H9 (cell line): ENCODE measurements at regions not wholly inside any gene's neighbourhood (a gene's known extent, or its start where the extent isn't known, plus 50 kb on each side); places are given as distances from the start of the nearest gene placed in this dataset.

Source experiments
- DNase-seq: peaks from one replicate; pipeline ENCODE4 v3.0.0-alpha.2; 2017
- H2AFZ ChIP-seq: one replicate; pipeline ENCODE4 v1.6.1; 2013; ENCODE audit warnings: mild to moderate bottlenecking, low read length, control low read depth, moderate library complexity
- H2AK5ac ChIP-seq: 2 replicates; pipeline ENCODE4 v1.6.1; 2013; ENCODE audit warnings: low read length, control low read depth, mixed read lengths; ENCODE audit not compliant: insufficient read length
- H2BK120ac ChIP-seq: one replicate; pipeline ENCODE4 v1.6.1; 2013; ENCODE audit warnings: low read depth, mild to moderate bottlenecking, low read length, control low read depth, inconsistent platforms; ENCODE audit not compliant: poor library complexity, severe bottlenecking
- H2BK12ac ChIP-seq: 2 replicates; pipeline ENCODE4 v1.6.1; 2013; ENCODE audit warnings: low read length, control low read depth, mixed read lengths, low read depth; ENCODE audit not compliant: insufficient read length
- H2BK15ac ChIP-seq: 2 replicates; pipeline ENCODE4 v1.6.1; 2013; ENCODE audit warnings: low read depth, low read length, control low read depth
- H2BK20ac ChIP-seq: one replicate; pipeline ENCODE4 v1.6.1; 2013; ENCODE audit warnings: low read depth, mild to moderate bottlenecking, low read length, control low read depth, inconsistent platforms; ENCODE audit not compliant: poor library complexity, severe bottlenecking
- H2BK5ac ChIP-seq: 2 replicates; pipeline ENCODE4 v1.6.1; 2013; ENCODE audit warnings: low read length, control low read depth, mixed read lengths; ENCODE audit not compliant: insufficient read length
- H3K14ac ChIP-seq: 2 replicates; pipeline ENCODE4 v1.6.1; 2013; ENCODE audit warnings: low read length, control low read depth; ENCODE audit not compliant: insufficient read depth
- H3K18ac ChIP-seq: 2 replicates; pipeline ENCODE4 v1.6.1; 2013; ENCODE audit warnings: low read depth, mild to moderate bottlenecking, mixed read lengths, low read length, control low read depth; ENCODE audit not compliant: insufficient read length
- H3K23ac ChIP-seq: 2 replicates; pipeline ENCODE4 v1.6.1; 2013; ENCODE audit warnings: low read length, control low read depth, mixed read lengths, low read depth; ENCODE audit not compliant: insufficient read length
- H3K23me2 ChIP-seq: 2 replicates; pipeline ENCODE4 v1.6.1; 2013; ENCODE audit warnings: low read depth, mild to moderate bottlenecking, mixed read lengths, low read length, control low read depth; ENCODE audit not compliant: insufficient read length, poor library complexity, severe bottlenecking
- H3K27ac ChIP-seq: 2 replicates; pipeline ENCODE4 v1.5.1; 2013; ENCODE audit warnings: low read length, control low read depth, mixed read lengths, low read depth; ENCODE audit not compliant: insufficient read length
- H3K27me3 ChIP-seq: 2 replicates; pipeline ENCODE4 v1.6.1; 2013; ENCODE audit warnings: low read length, control low read depth, inconsistent platforms; ENCODE audit not compliant: insufficient read depth
- H3K4ac ChIP-seq: 2 replicates; pipeline ENCODE4 v1.6.1; 2013; ENCODE audit warnings: low read depth, mild to moderate bottlenecking, control low read depth, inconsistent platforms, low read length, moderate library complexity
- H3K4me1 ChIP-seq: 2 replicates; pipeline ENCODE4 v1.6.1; 2013; ENCODE audit warnings: low read length, control low read depth, inconsistent platforms; ENCODE audit not compliant: insufficient read depth
- H3K4me2 ChIP-seq: 2 replicates; pipeline ENCODE4 v1.6.1; 2013; ENCODE audit warnings: low read length, control low read depth, mixed read lengths; ENCODE audit not compliant: insufficient read length, insufficient read depth
- H3K56ac ChIP-seq: 2 replicates; pipeline ENCODE4 v1.6.1; 2013; ENCODE audit warnings: low read depth, mild to moderate bottlenecking, mixed read lengths, low read length, control low read depth; ENCODE audit not compliant: insufficient read length
- H3K79me1 ChIP-seq: 2 replicates; pipeline ENCODE4 v1.6.1; 2013; ENCODE audit warnings: low read depth, mild to moderate bottlenecking, moderate library complexity, low read length, control low read depth, inconsistent platforms; ENCODE audit not compliant: insufficient read depth, poor library complexity, severe bottlenecking
- H3K79me2 ChIP-seq: 2 replicates; pipeline ENCODE4 v1.6.1; 2013; ENCODE audit warnings: low read length, control low read depth, inconsistent platforms; ENCODE audit not compliant: insufficient read depth
- H3K9ac ChIP-seq: 2 replicates; pipeline ENCODE4 v1.6.1; 2013; ENCODE audit warnings: low read length, control low read depth, mixed read lengths; ENCODE audit not compliant: insufficient read length; ENCODE audit errors: extremely low read depth
- H3K9me3 ChIP-seq: one replicate; pipeline ENCODE4 v1.6.1; 2013; ENCODE audit warnings: low read depth, low read length, inconsistent platforms; ENCODE audit not compliant: control insufficient read depth
- H3T11ph ChIP-seq: one replicate; pipeline ENCODE4 v1.6.1; 2013; ENCODE audit warnings: mild to moderate bottlenecking, low read length, control low read depth, inconsistent platforms
- H4K20me1 ChIP-seq: one replicate; pipeline ENCODE4 v1.6.1; 2013; ENCODE audit not compliant: control insufficient read depth, insufficient read length, insufficient read depth
- H4K5ac ChIP-seq: 2 replicates; pipeline ENCODE4 v1.6.1; 2013; ENCODE audit warnings: low read depth, mild to moderate bottlenecking, mixed read lengths, low read length, control low read depth; ENCODE audit not compliant: insufficient read length
- H4K8ac ChIP-seq: replicated peaks from 2 replicates; pipeline ENCODE4 v1.6.1; 2013; ENCODE audit warnings: low read length, control low read depth, mixed read lengths, low read depth; ENCODE audit not compliant: insufficient read length
- H4K91ac ChIP-seq: 2 replicates; pipeline ENCODE4 v1.6.1; 2013; ENCODE audit warnings: low read depth, mild to moderate bottlenecking, moderate library complexity, mixed read lengths, low read length, control low read depth; ENCODE audit not compliant: insufficient read length
- H3K27ac Mint-ChIP-seq, 3 experiments: 2 replicates in 2 of 3; 3 replicates in 1 of 3; pipeline ENCODE4 v1.8.0; 2020 to 2021; ENCODE audit warnings: mixed read lengths in 3 of 3, mild to moderate bottlenecking in 1 of 3, moderate library complexity in 1 of 3
- H3K27me3 Mint-ChIP-seq: 2 replicates; pipeline ENCODE4 v1.8.0; 2021; ENCODE audit warnings: low read depth, mild to moderate bottlenecking, moderate library complexity, mixed read lengths
- H3K36me3 Mint-ChIP-seq, 3 experiments: 2 replicates in 2 of 3; 3 replicates in 1 of 3; pipeline ENCODE4 v1.8.0; 2020 to 2021; ENCODE audit warnings: low read depth in 3 of 3, mixed read lengths in 3 of 3; ENCODE audit not compliant: insufficient read depth in 1 of 3
- H3K4me1 Mint-ChIP-seq, 2 experiments: 2 replicates each; pipeline ENCODE4 v1.8.0; 2020; ENCODE audit warnings: mixed read lengths in 2 of 2
- H3K4me3 Mint-ChIP-seq, 2 experiments: 2 replicates in 1 of 2; 3 replicates in 1 of 2; pipeline ENCODE4 v1.8.0; 2020 to 2021; ENCODE audit warnings: mild to moderate bottlenecking in 2 of 2, mixed read lengths in 2 of 2, moderate library complexity in 1 of 2
- H3K9me3 Mint-ChIP-seq, 2 experiments: 2 replicates in 1 of 2; 3 replicates in 1 of 2; pipeline ENCODE4 v1.8.0; 2020; ENCODE audit warnings: mild to moderate bottlenecking in 2 of 2, mixed read lengths in 2 of 2, moderate library complexity in 1 of 2
- CTCF ChIP-seq: fragments of 200-600 bp; sonication (generic); conservative IDR thresholded peaks from 3 replicates; pipeline ENCODE4 v1.8.0; 2021; ENCODE audit warnings: antibody characterized with exemption, mild to moderate bottlenecking
- WGBS: extraction: QIAGEN DNeasy Blood & Tissue Kit; methylation state at CpG from one replicate; pipeline ENCODE4 v1.1.7; 2013; ENCODE audit warnings: missing lambda C conversion rate, low lambda C conversion rate, mixed read lengths; ENCODE audit not compliant: insufficient read length; ENCODE audit errors: extremely low coverage; 5-methylcytosine and 5-hydroxymethylcytosine counted together

- no peak overlapping the region for H3K56ac ChIP-seq
- no peak overlapping the region for H2BK15ac ChIP-seq
- H4K5ac ChIP-seq = no peak overlapping the region
- H3K36me3 Mint-ChIP-seq = peaks cover 0 to 4% (median 4%) of the 10 kb centered on the region in 3 experiments; a peak in 2 of 7 replicates
- peaks cover 1% of the 10 kb centered on the region; the same call in 1 of the 2 replicates for H3K27me3 Mint-ChIP-seq
- no peak overlapping the region for H3K4me3 Mint-ChIP-seq
- no peaks in the 10 kb centered on the region for H4K20me1 ChIP-seq
- no peak overlapping the region for H3T11ph ChIP-seq
- H3K79me1 ChIP-seq = no peaks in the 10 kb centered on the region
- no peaks in the 10 kb centered on the region for H3K27me3 ChIP-seq
- H2BK12ac ChIP-seq = no peak overlapping the region
- no peak overlapping the region for H4K8ac ChIP-seq
- H3K4ac ChIP-seq = no peak overlapping the region
- H2AK5ac ChIP-seq = no peak overlapping the region
- no peak overlapping the region for H2AFZ ChIP-seq
- no peak overlapping the region for H3K23ac ChIP-seq
- no peak overlapping the region for H3K27ac ChIP-seq
- H2BK5ac ChIP-seq = no peak overlapping the region
- no peak overlapping the region for H2BK20ac ChIP-seq
- H3K14ac ChIP-seq = no peak overlapping the region
- WGBS = no CpG with 5 or more reads among the region's 6 CpGs
- no peaks in the 10 kb centered on the region for H3K4me1 ChIP-seq
- no peak overlapping the region for H2BK120ac ChIP-seq
- H3K23me2 ChIP-seq = no peaks in the 10 kb centered on the region
- H3K79me2 ChIP-seq = no peaks in the 10 kb centered on the region
- H3K4me2 ChIP-seq = no peak overlapping the region
- no peak overlapping the region for H3K9ac ChIP-seq
- peaks cover 5% of the 10 kb centered on the region in 2 experiments; a peak in 4 of 5 replicates for H3K9me3 Mint-ChIP-seq
- no peak overlapping the region; a peak in 1 of 7 replicates for H3K27ac Mint-ChIP-seq
- peaks cover 4% of the 10 kb centered on the region in 2 experiments for H3K4me1 Mint-ChIP-seq
- no peak overlapping the region for H3K18ac ChIP-seq
- H4K91ac ChIP-seq = no peak overlapping the region
- TF ChIP-seq CTCF = no peak
- no peak for DNase-seq
- no peaks in the 10 kb centered on the region for H3K9me3 ChIP-seq
Observed at GRCh38 chr1:87812871-87813577, 484.3 kb downstream of the LMO4 start.
